NCI-H526 (cell line): ENCODE measurements at regions not wholly inside any gene's neighbourhood (a gene's known extent, or its start where the extent isn't known, plus 50 kb on each side); places are given as distances from the start of the nearest gene placed in this dataset.
"Not testable (repeated sequence)": the region's sequence is repeated elsewhere in the genome, so short reads cannot be mapped to it uniquely, and the experiment has no call there.

Source experiments
- DNase-seq, 2 experiments: peaks; one replicate each; lab custom pipeline; 2025; lab: John Stamatoyannopoulos, UW

DNA sequence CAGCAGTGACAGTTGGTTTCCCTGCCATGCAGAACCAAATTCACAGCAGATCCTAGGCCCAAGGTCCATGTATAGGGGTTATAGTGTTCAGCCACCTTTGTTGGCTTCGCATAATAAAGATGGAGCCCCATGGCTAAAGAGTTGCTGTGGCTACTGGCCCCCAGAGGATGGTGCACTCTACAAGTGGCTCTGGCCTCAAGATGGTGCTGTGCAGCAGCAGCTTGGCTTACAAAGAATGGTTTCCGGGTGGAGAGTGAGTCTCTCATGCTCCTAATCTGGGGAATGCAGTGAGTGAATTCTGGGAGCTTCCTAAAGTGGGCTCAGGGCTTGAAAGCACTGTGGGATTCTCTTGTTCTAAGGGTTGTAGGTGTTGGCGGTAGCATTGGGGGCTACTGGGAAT lies 1199.7 kb downstream of the CNTNAP5 start:
- peak in 1 of 2 experiments; percentile 1 for DNase-seq

DNA sequence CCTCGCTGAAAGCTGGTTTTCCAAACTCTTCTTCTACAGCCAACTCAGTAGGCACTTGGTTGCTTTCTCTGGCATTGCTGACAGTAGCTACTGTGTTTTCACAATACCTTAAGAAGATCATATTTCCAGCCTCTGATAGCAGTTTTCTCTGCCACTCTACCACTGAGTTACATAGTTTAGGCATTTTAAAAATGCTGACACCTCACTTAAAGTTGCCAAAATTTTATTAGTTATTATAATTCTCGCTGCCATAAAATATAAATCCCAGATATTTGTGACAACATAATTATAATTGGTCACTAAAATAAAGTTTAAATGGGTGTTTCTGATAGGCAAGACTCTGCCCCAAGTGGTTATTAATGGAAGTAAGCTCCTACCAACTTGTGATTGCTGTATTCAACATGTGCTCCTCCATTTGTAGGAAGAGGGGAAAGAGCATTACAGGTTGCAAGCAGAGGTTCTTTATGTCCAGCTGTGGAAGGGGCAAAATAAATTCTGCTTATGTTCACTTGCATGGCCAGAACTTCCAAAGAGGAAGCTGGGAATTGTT lies 1202.8 kb downstream of the CNTNAP5 start:
- no peak for DNase-seq

DNA sequence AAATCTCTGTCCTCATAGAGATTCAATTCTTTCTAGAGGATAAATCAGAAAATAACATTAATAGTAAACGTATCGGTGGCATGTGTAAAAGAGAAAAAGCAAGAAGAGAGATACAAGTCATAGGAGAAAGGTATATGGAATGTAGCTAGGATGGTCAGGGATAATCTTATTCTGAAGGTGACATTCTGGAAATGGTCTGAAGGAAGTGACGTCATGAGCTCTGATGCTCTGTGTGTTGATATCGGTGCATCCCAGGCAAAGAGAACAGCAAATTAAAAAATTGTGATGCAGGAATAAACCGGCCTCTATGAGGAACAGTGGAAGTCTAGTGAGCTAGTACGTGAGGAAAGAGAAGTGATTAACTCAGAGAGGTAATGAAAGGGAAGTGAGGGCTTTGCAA lies 1215.8 kb downstream of the CNTNAP5 start:
- DNase-seq, result no peak

DNA sequence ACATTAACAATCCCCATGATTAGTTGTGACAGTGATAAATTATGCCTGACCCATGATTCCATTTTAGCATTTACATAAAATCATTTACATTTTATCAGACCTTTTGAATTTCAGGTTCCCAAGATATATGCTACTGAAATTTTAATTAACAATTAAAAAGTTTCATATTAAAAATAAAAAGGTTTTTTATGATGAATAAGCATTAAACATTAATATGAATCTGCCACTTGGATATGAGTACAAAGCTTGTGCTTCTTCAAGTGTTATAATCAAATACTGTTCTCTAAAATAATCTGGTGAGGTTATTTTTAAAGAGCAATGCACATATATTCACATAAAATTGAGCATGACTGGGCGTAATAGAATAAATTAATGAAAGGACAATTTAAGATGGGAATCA lies 1218.0 kb downstream of the CNTNAP5 start:
- DNase-seq, result no peak

DNA sequence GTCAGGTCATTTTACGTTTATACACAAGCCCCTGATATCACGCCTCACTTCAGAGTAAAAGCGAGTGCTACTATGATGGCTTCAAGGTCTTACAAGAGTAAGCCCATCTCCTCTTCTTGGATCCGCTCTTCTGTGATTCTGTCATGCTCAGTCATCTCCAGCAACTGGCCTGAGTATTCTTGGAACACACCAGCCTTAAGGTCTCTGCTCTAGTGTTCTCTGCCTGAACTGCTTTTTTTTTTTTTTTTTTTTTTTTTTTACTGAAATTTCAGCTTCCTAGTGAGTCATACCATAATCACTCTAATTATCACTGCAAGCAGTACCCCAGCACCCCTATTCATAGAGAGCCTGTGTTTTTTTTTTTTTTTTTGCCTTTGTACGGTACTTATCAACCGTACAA lies 1228.9 kb downstream of the CNTNAP5 start:
- no peak for DNase-seq

DNA sequence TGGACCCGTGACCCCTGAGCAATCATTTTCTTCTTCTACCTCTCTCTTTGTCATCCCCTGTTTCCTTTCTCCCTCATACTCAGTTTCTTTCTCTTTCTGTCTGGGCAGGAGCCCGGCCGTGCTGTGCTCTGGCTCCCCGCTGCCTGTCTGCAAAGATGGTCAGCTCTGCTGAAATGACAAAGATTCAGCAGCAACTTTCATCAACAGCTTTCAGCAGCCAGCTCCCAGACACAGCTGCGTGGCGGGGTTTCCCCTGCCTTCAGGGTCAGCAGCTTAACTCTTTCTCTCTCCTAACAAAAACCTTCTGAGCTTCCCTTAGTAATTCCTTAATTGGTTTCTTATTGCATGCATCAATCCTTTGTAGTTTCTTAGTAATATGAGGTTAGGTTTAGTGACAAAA lies 1234.4 kb downstream of the CNTNAP5 start:
- no peak for DNase-seq

DNA sequence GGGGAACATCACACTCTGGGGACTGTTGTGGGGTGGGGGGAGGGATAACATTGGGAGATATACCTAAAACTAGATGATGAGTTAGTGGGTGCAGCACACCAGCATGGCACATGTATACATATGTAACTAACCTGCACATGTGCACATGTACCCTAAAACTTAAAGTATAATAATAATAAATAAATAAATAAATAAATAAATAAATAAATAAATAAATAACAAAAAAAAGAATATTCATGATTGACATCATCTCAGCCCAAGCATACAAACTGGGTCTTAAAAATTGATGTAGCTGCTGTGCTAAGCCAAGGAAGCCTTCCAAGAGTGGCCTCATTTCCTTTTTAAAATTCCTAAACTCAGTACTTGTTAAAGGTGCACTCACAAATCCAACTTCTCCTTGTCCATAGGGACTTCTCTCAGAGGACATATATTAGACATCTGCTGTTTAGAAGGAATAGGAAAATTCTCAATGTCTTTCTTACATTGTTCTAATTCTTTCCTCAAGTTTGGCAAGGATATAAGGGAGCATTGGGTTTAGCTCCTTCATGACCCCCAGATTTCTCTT lies 1235.4 kb downstream of the CNTNAP5 start:
- DNase-seq, result not testable (repeated sequence)

DNA sequence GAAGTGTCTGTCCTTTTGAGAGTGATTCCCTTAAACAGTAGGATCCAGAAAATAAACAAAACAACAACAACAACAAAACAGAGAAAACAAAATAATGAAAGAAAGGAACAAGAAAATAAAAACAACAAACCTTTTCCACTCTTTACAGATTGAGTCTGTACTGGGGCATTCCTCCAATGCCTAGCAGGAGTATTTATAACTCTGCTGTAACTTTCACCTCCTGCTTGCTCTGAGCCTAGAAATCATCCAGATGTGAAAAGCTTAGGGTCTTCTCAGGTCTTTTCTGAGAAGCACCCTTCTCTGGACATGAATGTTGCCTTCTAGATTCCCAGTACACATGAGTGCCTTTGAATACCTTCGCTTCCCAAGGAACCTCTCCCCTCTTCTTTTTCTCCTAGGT lies 1239.4 kb downstream of the CNTNAP5 start:
- no peak for DNase-seq

DNA sequence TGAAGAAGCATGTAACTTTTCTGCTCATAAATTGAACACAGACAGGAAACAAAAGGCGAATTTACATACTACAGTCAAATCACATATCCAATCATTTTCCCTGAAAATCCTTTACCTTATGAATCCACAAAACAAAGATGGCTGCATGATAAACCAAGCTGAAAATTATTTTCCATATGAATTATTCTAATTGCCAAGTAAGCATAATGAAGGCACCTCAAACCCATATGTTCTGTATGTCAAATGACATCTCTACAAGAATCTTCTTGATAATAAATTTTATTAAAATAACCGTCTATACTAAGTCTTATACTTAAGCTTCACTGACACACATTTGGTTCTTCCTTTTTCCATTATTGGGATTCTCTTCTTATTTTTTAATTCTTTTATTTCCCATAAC lies 1242.6 kb downstream of the CNTNAP5 start:
- no peak for DNase-seq

DNA sequence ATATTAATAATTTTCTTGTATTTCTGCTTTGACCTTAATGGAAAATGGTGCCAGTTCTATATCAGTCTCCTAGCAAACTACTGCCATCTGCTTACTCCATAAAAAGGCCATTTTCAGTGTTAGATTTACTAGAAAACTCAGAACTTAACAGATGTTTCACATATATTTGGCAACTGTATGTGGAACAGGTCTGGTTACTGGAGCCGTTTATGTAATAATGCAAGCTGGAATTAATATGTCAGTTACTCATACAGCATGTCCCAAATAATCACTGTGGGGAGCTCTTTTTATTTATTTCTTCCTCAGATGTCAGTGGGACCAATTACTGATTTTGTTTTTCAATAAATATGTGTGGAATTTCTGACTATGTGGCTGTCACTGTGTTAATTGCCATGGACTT lies 1247.6 kb downstream of the CNTNAP5 start:
- no peak for DNase-seq

DNA sequence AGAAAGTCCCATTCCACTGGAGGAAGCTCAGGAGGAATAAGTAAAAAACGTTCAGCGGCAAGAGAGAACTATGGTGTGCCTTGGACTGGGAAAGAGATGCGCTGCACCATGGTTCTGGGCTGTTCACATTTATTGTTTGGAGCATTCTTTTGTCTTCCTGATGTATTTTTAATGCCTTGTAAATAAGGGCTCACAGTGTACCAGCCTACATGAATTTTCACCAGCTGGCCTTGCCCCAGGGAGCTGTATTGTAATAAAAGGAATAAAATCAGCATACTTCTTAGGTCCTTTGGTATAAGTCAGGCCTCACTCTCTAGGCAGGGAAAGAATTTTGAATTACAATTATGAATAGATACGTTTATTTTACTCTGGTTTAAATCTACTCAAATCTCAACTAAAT lies 1249.6 kb downstream of the CNTNAP5 start:
- DNase-seq, result no peak

DNA sequence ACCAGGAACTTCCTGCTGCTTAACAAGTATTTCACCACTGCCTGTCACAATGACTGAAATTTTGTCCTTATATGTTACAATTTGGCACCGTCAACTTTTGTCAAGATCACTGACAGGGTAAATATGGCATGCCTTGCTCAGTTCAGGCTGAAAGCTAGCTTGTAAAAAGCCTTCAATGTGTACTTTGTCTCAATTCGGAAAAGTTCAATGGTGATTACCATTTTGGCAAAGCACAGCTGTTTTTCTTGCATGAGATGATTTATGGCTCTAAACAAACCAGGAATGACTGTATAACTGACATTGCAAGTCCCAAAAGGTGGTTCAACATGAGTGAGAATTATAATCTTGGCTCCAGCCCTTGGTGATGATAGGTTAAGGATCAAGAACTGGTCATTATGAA lies 1255.2 kb downstream of the CNTNAP5 start:
- DNase-seq, result no peak

DNA sequence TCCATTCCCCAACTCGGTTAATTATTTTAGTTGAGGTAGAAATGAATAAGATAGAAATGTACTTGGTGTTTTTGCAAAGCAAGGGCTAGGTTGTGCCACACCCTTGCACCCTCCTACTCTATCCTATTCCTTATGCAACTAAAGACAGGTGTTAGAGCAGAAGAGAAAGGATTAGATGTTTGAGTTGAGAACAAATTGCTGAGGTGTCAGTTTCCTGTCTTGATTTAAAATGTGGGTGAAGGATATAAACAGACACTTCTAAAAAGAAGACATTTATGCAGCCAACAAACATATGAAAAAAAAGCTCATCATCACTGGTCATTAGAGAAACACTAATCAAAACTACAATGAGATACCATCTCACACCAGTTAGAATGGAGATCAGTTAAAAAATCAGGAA lies 1256.2 kb downstream of the CNTNAP5 start:
- DNase-seq, result no peak

DNA sequence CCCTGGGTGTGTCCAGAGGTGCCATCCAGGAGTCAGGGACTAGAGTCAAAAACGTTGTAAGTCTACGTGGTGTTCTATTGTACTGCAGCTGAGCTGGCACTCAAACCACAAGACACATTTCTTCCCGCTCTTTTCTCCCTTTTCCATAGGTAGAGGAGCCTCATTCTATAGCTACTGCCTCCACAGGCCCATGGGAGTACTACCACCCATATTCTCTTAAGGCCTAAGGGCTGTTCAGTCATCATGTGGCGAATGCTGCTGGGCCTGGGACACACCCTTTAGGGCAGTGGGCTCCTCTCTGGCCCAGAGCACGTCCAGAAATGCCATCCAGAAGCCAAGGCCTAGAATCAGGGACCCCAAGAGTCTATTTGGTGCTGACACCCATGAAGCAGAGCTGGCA lies 1271.7 kb downstream of the CNTNAP5 start:
- no peak for DNase-seq

DNA sequence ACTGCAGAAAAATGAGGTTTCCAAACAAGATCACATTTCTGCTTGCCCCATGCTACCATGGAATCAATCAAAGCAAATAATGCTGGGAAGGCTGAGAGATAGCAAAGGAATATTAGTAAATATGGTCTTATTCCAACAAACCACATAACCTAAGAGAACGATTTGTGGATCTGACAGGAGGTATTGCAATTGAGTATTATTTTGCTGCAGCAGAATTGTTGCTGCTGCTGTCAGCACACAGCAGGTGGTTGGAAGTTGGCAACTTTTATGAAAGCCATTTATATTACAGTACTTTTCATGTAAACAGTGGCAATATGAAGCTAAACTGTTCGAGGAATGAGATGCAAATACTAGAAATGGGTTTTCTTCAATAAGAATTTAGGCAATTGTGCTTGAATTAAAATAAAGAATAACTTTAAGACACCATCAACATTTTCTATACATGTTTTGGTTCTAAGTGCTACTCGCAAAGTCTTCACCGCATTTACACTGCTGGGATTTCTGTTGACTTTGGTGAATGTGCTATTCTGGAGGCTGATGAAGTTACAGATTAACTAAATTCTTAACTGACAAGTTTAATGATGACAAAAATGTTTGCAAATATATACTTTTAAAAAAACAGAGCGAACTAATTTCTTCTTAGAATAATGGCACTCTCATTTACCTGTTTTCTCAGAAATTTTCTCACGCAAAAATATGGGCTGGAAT lies 1285.7 kb downstream of the CNTNAP5 start:
- no peak for DNase-seq

DNA sequence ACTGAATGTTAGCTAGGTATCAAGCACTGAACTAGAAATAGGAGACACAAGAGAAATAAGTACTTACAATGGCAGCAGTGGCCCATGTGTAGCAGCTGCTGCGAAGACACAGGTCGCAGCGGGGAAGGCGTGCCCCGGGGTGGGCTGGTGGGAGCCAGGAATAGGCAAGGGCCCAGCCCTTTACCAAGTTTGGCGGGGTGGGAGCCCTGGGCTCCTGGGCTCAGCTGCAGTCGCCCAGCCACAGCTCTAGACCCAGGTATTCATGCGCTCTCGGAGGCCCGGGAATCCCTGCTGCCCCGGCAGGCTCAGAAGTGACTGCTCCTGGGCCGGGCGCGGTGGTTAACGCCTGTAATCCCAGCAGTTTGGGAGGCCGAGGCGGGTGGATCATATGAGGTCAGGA lies 1287.3 kb downstream of the CNTNAP5 start:
- DNase-seq, result no peak

DNA sequence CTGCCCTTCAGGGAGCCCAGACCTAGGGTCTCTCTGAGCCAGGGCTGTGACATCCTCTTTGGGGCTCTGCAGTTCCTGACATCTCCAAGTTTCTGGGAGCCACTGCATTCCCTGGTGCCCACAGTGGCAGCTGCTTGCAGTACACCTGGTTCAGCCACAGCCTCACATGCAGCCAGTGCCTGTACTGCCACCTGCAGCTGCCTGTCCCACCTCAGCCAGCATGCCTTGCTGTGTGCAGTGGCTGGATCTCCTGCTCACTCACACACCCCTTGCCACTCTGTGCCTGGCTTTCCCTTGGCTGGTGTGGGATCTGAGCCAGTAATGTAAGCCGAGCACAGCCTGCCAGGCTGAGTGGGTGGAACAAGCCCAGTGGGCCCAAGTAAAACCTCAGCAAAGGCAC lies 1288.7 kb downstream of the CNTNAP5 start:
- no peak for DNase-seq

DNA sequence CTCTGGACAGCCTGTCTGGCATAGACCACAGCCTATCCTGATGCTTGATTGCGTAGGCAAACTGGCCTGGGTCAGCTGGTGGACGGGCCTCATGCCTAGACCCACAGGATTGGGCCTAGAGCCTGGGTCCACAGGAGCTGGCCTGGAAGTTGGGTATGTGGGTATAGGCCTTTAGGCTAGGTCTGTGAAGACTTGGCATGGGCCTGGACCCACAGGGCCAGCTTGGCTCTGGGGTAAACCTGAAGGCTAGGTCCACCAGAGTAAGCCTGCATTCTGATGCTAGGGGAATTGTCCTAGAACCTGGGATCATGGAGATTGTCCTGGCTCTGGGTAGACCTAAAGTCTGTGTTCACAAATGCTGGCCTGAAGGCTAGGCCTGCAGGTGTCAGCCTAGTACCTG lies 1293.7 kb downstream of the CNTNAP5 start:
- DNase-seq, result no peak

DNA sequence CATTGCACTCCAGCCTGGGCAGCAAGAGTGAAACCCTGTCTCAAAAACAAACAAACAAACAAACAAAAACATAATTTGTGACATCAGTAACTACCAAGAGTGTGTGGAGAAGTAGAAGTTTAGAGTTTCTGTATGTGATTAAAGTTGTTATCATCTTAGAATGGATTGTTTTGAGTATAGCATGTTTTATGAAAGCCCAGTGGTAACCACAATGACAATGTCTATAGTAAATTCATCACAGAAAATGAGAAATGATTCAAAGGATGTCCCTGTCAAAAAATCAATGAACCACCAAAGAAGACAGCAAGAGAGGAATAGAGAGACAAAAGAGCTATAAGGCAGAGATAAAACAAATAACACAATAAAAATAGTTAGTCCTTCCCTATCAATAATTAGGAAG lies 1299.2 kb downstream of the CNTNAP5 start:
- DNase-seq, result no peak

DNA sequence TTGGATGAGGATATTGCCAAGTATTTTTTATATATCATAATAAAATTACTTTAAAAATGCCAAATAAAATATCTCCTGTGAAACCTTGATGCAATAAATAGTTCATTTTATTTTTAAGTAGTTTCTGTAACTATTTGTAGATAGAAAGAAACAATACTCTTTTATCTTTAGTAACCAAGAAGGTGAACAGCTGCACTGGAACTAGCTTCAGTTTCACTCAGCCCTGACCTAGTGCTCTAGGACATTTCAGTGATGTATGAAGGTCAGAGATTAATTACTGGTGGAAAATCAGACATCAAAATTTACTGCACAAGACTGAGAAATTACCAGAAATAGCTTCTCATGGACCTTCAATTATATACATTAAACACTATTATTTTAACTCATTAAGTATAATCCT lies 1305.0 kb downstream of the CNTNAP5 start:
- DNase-seq, result no peak

DNA sequence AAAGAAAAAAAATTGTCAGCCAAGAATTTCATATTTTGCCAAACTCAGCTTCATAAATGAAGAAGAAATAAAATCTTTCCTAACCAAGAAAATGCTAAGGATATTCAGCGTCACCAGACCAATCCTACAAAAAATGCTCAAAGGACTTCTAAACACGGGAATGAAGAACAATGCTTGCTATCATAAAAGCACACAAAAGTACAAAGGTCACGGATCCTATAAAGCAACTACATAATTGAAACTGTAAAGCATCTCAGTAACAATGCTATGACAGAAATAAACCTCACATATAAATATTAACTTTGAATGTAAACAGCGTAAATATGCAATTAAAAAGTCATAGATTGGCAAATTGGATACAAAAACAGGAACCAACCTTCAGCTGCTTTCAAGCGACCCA lies 1314.6 kb upstream of the GYPC start:
- no peak for DNase-seq

DNA sequence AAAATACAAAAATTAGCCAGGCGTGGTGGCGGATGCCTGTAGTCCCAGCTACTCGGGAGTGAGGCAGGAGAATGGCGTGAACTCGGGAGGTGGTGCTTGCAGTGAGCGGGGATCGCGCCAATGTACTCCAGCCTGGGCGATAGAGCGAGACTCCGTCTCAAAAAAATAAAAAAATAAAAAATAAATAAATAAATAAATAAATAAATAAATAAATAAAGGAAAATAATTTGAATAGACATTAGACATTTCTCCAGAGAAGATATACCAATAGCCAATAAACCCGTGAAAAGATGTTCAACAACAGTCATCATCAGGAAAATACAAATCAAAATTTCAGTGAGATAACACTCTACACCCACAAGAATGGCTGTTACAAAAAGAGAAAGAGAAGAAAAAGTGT lies 1302.4 kb upstream of the GYPC start:
- not testable (repeated sequence) for DNase-seq

DNA sequence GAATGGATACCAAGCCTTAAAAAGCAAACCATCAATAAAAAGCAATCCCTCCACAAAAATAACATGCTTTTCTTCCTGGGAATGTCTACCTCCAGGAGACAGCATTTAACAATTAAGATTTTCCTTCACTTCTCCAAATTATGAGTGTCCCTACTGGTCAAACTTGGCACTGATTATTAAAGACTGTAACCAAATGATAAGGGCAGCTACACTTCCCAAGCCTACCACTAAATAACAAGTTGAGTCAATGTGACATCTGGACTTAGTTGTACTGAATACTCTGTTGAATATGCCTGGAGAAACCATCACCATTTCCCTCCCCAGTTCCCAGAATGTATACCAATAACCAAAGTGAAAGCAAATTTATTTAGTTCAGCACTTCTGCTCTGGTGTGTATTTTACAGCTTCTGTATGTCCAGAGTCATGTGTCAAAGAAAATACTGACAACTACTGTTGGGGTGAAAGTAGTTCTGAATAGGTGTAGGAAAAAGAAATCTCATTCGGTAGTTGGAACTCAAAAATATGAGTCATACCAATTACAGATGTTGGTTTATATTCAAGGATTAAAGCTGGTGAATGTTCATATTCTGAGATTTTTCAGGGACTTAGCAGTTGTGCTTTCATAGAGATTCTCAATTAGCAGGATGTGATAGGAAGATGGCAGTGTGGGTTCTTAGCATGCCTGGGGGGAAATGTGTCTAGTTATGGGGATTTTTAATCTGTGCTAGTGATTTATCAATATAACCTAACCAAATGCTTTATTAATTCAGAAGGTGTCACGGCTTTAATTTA lies 1291.6 kb upstream of the GYPC start:
- DNase-seq, result no peak
